Esophagus muscularis mucosa (tissue), 4 donors: ENCODE measurements at regions not wholly inside any gene's neighbourhood (a gene's known extent, or its start where the extent isn't known, plus 50 kb on each side); places are given as distances from the start of the nearest gene placed in this dataset.

Experiments
- DNase-seq: peaks from one replicate; pipeline ENCODE4 v3.0.0-alpha.2; 2017; ENCODE audit errors: extremely low spot score
- H3K27ac ChIP-seq, 4 donors: fragments of 200-600 bp; sonication (generic); replicated peaks in 1 of 4; 1 replicate in 3 of 4; 2 replicates in 1 of 4; pipeline ENCODE4 v1.5.1; 2016 to 2019; ENCODE audit warnings: mild to moderate bottlenecking in 1 of 4
- H3K27me3 ChIP-seq, 4 donors: fragments of 200-600 bp; sonication (generic); one replicate each; pipeline versions ENCODE4 v1.5.1 to v1.6.0; 2016 to 2019
- H3K36me3 ChIP-seq, 4 donors: fragments of 200-600 bp; sonication (generic); one replicate each; pipeline ENCODE4 v1.5.1; 2016 to 2019
- H3K4me1 ChIP-seq, 4 donors: fragments of 200-600 bp; sonication (generic); one replicate each; pipeline ENCODE4 v1.5.1; 2016 to 2019
- H3K4me3 ChIP-seq, 4 donors: fragments of 200-600 bp; sonication (generic); 1 replicate in 2 of 4; 2 replicates in 2 of 4; pipeline ENCODE4 v1.5.1; 2016 to 2019; ENCODE audit warnings: mild to moderate bottlenecking in 4 of 4, moderate library complexity in 1 of 4
- H3K9me3 ChIP-seq, 4 donors: fragments of 200-600 bp; sonication (generic); 1 replicate in 3 of 4; 2 replicates in 1 of 4; pipeline ENCODE4 v1.5.1; 2016 to 2019
- CTCF ChIP-seq, 3 experiments: fragments of 200-600 bp in 2 of 3; fragments of 450-650 bp in 1 of 3; sonication (generic) in 2 of 3; IDR thresholded peaks; one replicate each; pipeline ENCODE4 v1.5.1; 2017 to 2019; ENCODE audit warnings: antibody characterized with exemption in 3 of 3, mild to moderate bottlenecking in 2 of 3, moderate library complexity in 1 of 3
- EP300 ChIP-seq: sonication (generic); formaldehyde crosslinking; IDR thresholded peaks from one replicate; pipeline ENCODE4 v1.6.1; 2017; ENCODE audit warnings: antibody characterized with exemption
- POLR2A ChIP-seq: fragments of 450-650 bp; IDR thresholded peaks from one replicate; pipeline ENCODE4 v1.6.1; 2017; ENCODE audit warnings: antibody characterized with exemption, moderate library complexity, mild to moderate bottlenecking, low read depth
- POLR2AphosphoS5 ChIP-seq, 2 donors: sonication (generic); formaldehyde crosslinking; IDR thresholded peaks; one replicate each; pipeline ENCODE4 v1.6.1; 2017; ENCODE audit warnings: antibody characterized with exemption in 2 of 2
- WGBS: methylation state at CpG from one replicate; pipeline ENCODE4 v1.1.5; 2018; 5-methylcytosine and 5-hydroxymethylcytosine counted together
- intact Hi-C: fragments of 100-400 bp; cut with DNase I; formaldehyde crosslinking; loops from one replicate; pipeline ENCODE4 v1.15.1; 2023

- no peaks in the 10 kb centered on the region for H3K27me3 ChIP-seq
- no peak for DNase-seq
- no peak overlapping the region for H3K27ac ChIP-seq
- peaks cover 0 to 7% (median 0%) of the 10 kb centered on the region in 4 donors for H3K4me1 ChIP-seq
- no peaks in the 10 kb centered on the region for H3K9me3 ChIP-seq
- WGBS: 87% methylated on average over 7 of the region's 7 CpGs
- no peak overlapping the region for H3K4me3 ChIP-seq
- peaks cover 0 to 36% (median 27%) of the 10 kb centered on the region in 4 donors for H3K36me3 ChIP-seq
- intact Hi-C loops: no loop called here
- no peak for TF ChIP-seq EP300
- no peak for TF ChIP-seq CTCF (IDR thresholded peaks at IDR 0.05)
- no peak for TF ChIP-seq POLR2A
- TF ChIP-seq POLR2AphosphoS5 (IDR thresholded peaks at IDR 0.05): no peak
Observed at GRCh38 chr15:62812515-62812835, 230.1 kb upstream of the TPM1 start.

- no peak for TF ChIP-seq POLR2A
- no peak for TF ChIP-seq CTCF (IDR thresholded peaks at IDR 0.05)
- no peak for TF ChIP-seq EP300
- no peak for TF ChIP-seq POLR2AphosphoS5 (IDR thresholded peaks at IDR 0.05)
- H3K27me3 ChIP-seq: no peaks in the 10 kb centered on the region
- intact Hi-C loops: no loop called here
- DNase-seq: no peak
- H3K27ac ChIP-seq: no peak overlapping the region
- H3K9me3 ChIP-seq: no peaks in the 10 kb centered on the region
- peaks cover 0 to 7% (median 0%) of the 10 kb centered on the region in 4 donors for H3K4me1 ChIP-seq
- H3K36me3 ChIP-seq: peaks cover 0 to 29% (median 11%) of the 10 kb centered on the region in 4 donors
- no peak overlapping the region for H3K4me3 ChIP-seq
- 64% methylated on average over 4 of the region's 4 CpGs for WGBS
Observed at GRCh38 chr15:62816342-62817069, 226.0 kb upstream of the TPM1 start.

DNA sequence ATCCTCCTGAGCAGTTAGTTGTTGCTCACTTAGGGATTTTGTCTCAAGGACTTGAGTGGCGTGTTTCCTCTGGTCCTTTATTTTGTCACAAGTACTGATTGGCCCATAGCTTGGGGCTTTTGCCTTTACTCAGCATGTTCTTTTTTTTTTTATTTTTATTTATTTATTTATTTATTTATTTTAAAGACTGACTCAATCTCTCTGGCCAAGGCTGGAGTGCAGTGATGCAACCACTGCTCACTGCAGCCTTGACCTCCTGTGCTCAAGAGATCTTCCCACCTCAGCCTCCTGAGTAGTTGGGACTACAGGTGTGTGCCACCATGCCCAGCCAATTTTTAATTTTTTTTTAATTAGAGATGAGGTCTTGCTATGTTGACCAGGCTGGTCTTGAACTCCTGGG is 223.9 kb upstream of the TPM1 start:
- H3K27me3 ChIP-seq: no peaks in the 10 kb centered on the region
- no peak overlapping the region for H3K4me3 ChIP-seq
- H3K36me3 ChIP-seq: peaks cover 0 to 36% (median 15%) of the 10 kb centered on the region in 4 donors
- intact Hi-C loops: no loop called here
- H3K9me3 ChIP-seq: no peaks in the 10 kb centered on the region
- peaks cover 0 to 7% (median 0%) of the 10 kb centered on the region in 4 donors for H3K4me1 ChIP-seq
- no peak for DNase-seq
- WGBS: 100% methylated on average over 1 of the region's 1 CpG
- no peak overlapping the region for H3K27ac ChIP-seq
- no peak for TF ChIP-seq POLR2A
- no peak for TF ChIP-seq EP300
- TF ChIP-seq CTCF (IDR thresholded peaks at IDR 0.05): no peak
- no peak for TF ChIP-seq POLR2AphosphoS5 (IDR thresholded peaks at IDR 0.05)

GRCh38 chr15:62821384-62822131 is 221.0 kb upstream of the TPM1 start:
- no peak overlapping the region for H3K4me3 ChIP-seq
- no peak overlapping the region for H3K27ac ChIP-seq
- no peak for DNase-seq
- peaks cover 0 to 5% (median 1%) of the 10 kb centered on the region in 4 donors for H3K4me1 ChIP-seq
- intact Hi-C loops: no loop called here
- peaks cover 0 to 38% (median 20%) of the 10 kb centered on the region in 4 donors for H3K36me3 ChIP-seq
- WGBS: 94% methylated on average over 10 of the region's 10 CpGs
- no peak for TF ChIP-seq POLR2A
- no peak for TF ChIP-seq CTCF (IDR thresholded peaks at IDR 0.05)
- no peak for TF ChIP-seq POLR2AphosphoS5 (IDR thresholded peaks at IDR 0.05)
- no peak for TF ChIP-seq EP300
- no peaks in the 10 kb centered on the region for H3K27me3 ChIP-seq
- no peaks in the 10 kb centered on the region for H3K9me3 ChIP-seq
